BLaER1 (cell line): ENCODE measurements at regions not wholly inside any gene's neighbourhood (a gene's known extent, or its start where the extent isn't known, plus 50 kb on each side); places are given as distances from the start of the nearest gene placed in this dataset.

Source experiments
- H3K27ac ChIP-seq: shearing (Covaris generic); formaldehyde crosslinking; 2 replicates; pipeline ENCODE4 v1.8.1; 2022
- H3K27me3 ChIP-seq: shearing (Covaris generic); formaldehyde crosslinking; 2 replicates; pipeline ENCODE4 v1.8.1; 2022
- H3K36me3 ChIP-seq: shearing (Covaris generic); formaldehyde crosslinking; 2 replicates; pipeline ENCODE4 v1.8.1; 2022
- H3K4me1 ChIP-seq: shearing (Covaris generic); formaldehyde crosslinking; 2 replicates; pipeline ENCODE4 v1.8.1; 2022
- H3K4me2 ChIP-seq: shearing (Covaris generic); formaldehyde crosslinking; 2 replicates; pipeline ENCODE4 v1.8.1; 2022
- H3K4me3 ChIP-seq: shearing (Covaris generic); formaldehyde crosslinking; 2 replicates; pipeline ENCODE4 v1.8.1; 2022
- H3K9ac ChIP-seq: shearing (Covaris generic); formaldehyde crosslinking; 2 replicates; pipeline ENCODE4 v1.8.1; 2022
- H3K9me3 ChIP-seq: shearing (Covaris generic); formaldehyde crosslinking; 2 replicates; pipeline ENCODE4 v1.8.1; 2022
- H4K20me1 ChIP-seq: shearing (Covaris generic); formaldehyde crosslinking; 2 replicates; pipeline ENCODE4 v1.8.1; 2022
- Cebpa-rat ChIP-seq: shearing (Covaris generic); IDR thresholded peaks from 2 replicates; pipeline ENCODE4 v1.8.1; 2022

DNA sequence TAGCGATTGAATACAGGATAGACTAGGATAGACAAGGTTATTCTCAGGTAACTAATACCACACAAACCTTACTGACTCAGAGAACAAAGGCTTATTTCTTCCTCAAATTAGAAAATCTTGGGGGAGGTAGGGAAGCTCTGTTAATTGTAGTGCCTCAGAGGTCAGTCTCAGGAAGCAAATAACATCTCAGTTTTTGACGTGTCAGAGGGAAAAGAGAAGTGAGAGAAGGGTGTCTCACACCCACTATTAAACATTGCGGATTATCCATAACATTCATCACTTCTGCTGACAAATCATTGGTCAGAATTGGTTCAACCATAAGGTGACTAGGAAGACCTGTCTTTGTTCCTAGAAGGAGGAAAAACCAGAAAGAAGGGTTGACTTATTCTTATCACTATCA, 579.4 kb upstream of the MIR17HG start:
- Histone ChIP-seq H4K20me1 (no peaks in the 10 kb centered on the region), H3K4me2 (no peak overlapping the region), H3K4me1 (peaks cover 11% of the 10 kb centered on the region), H3K27ac (no peak overlapping the region), H3K9me3 (no peaks in the 10 kb centered on the region), H3K27me3 (no peaks in the 10 kb centered on the region), H3K36me3 (no peaks in the 10 kb centered on the region), H3K9ac (no peak overlapping the region), H3K4me3 (no peak overlapping the region)
- no peak for TF ChIP-seq Cebpa-rat

DNA sequence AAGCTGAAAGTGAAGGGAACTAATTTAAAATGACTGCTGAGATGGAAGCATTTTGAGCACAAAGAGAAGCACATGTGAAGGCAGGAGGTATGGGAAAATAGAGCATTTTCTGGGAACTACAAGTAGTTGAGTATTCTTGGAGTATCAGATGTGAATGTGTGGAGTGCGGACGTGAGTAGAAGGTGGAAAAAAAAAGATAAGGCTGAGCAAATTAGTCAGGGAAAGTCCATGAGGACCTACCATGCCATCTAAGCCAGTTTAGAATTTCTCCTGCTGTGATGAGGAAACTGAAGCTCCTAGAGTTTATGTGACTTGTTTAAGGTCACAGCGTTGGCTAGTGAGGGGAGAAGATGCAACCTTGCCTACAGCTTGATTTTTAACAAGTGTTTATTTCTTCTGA, 578.1 kb upstream of the MIR17HG start:
- no peak for TF ChIP-seq Cebpa-rat
- no peaks in the 10 kb centered on the region for H3K36me3 ChIP-seq
- H3K9ac ChIP-seq: no peak overlapping the region
- H4K20me1 ChIP-seq: no peaks in the 10 kb centered on the region
- H3K4me1 ChIP-seq: no peaks in the 10 kb centered on the region
- H3K4me3 ChIP-seq: no peak overlapping the region
- H3K27me3 ChIP-seq: no peaks in the 10 kb centered on the region
- H3K9me3 ChIP-seq: no peaks in the 10 kb centered on the region
- H3K4me2 ChIP-seq: no peak overlapping the region
- H3K27ac ChIP-seq: no peak overlapping the region

DNA sequence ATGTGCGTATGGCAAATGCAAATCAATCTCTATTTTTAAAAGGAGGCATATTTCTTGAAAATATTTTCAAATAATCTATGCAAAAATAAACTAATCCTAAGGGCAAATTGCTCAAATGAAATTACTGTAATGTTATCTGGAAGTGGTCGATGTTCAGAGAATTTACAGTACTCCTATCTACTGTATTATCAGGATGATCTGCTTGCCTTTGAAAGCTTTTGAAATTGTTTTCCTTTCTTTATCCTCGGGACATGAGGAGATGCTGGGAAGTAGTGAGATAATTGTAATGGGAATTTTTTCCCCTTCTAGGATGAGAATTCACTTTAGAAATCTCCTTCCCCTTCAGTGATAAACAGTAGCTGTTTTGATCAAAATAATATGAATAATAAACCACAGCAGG, 577.2 kb upstream of the MIR17HG start:
- Histone ChIP-seq H3K27me3 (no peaks in the 10 kb centered on the region), H3K4me2 (no peak overlapping the region), H3K9ac (no peak overlapping the region), H3K4me1 (no peaks in the 10 kb centered on the region), H3K4me3 (no peak overlapping the region), H3K36me3 (no peaks in the 10 kb centered on the region), H4K20me1 (no peaks in the 10 kb centered on the region), H3K27ac (no peak overlapping the region), H3K9me3 (no peaks in the 10 kb centered on the region)
- no peak for TF ChIP-seq Cebpa-rat

DNA sequence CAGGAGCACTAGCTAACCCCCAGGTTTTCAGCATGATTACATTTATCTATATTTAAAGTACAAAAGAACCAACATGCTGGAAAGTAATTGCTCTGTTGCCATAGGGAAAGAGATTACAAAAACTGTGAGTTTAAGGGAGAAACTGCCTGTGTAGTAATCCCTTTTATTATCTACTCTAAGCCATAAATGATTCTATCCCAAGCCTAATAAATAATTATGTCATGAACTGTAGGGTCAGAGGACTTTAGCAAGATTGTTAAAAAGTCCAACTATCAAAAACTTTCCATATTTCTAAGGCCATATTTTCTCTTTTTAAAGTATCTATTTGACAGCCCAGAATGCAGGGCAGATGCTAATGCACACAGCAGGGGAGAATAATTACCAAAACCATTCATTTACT, 573.8 kb upstream of the MIR17HG start:
- no peaks in the 10 kb centered on the region for H4K20me1 ChIP-seq
- no peaks in the 10 kb centered on the region for H3K27me3 ChIP-seq
- TF ChIP-seq Cebpa-rat: no peak
- H3K27ac ChIP-seq: no peak overlapping the region
- H3K36me3 ChIP-seq: no peaks in the 10 kb centered on the region
- H3K9me3 ChIP-seq: no peaks in the 10 kb centered on the region
- no peak overlapping the region for H3K4me2 ChIP-seq
- no peak overlapping the region for H3K4me3 ChIP-seq
- H3K4me1 ChIP-seq: no peaks in the 10 kb centered on the region
- no peak overlapping the region for H3K9ac ChIP-seq

- no peak overlapping the region for H3K9ac ChIP-seq
- H3K4me1 ChIP-seq: no peaks in the 10 kb centered on the region
Measured at GRCh38 chr13:90776051-90776748, 571.3 kb upstream of the MIR17HG start.

DNA sequence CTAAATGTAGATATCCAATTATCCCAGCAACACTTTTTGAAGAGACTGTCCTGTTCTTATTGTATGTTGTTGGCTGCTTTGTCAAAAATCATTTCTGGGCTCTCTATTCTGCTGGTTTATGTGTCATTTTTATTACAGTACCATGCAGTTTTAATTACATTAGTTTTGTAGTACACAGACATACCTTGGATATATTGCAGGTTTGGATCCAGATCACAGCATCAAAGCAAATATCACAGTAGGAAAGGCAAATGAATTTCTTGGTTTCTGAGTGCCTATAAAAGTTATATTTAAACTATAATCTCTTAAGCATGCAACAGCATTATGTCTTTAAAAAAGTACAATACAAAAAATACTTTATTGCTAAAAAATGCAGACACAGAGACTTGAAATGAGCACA, 564.2 kb upstream of the MIR17HG start:
- no peak for TF ChIP-seq Cebpa-rat
- H3K27ac ChIP-seq: no peak overlapping the region
- H3K9ac ChIP-seq: no peak overlapping the region
- H4K20me1 ChIP-seq: no peaks in the 10 kb centered on the region
- no peak overlapping the region for H3K4me2 ChIP-seq
- H3K4me3 ChIP-seq: no peak overlapping the region
- no peaks in the 10 kb centered on the region for H3K9me3 ChIP-seq
- H3K4me1 ChIP-seq: no peaks in the 10 kb centered on the region
- no peaks in the 10 kb centered on the region for H3K36me3 ChIP-seq
- H3K27me3 ChIP-seq: no peaks in the 10 kb centered on the region

More at GRCh38 chr13:90776051-90776748, 571.3 kb upstream of the MIR17HG start:
- no peak overlapping the region for H3K4me3 ChIP-seq
- no peaks in the 10 kb centered on the region for H3K9me3 ChIP-seq
- H3K36me3 ChIP-seq: no peaks in the 10 kb centered on the region
- no peaks in the 10 kb centered on the region for H4K20me1 ChIP-seq
- no peak for TF ChIP-seq Cebpa-rat
- no peak overlapping the region for H3K4me2 ChIP-seq
- H3K27ac ChIP-seq: no peak overlapping the region
- H3K27me3 ChIP-seq: no peaks in the 10 kb centered on the region

- H3K4me3 ChIP-seq: no peak overlapping the region
- TF ChIP-seq Cebpa-rat: no peak
- no peaks in the 10 kb centered on the region for H3K9me3 ChIP-seq
- no peak overlapping the region for H3K4me2 ChIP-seq
- H3K9ac ChIP-seq: no peak overlapping the region
- H3K36me3 ChIP-seq: no peaks in the 10 kb centered on the region
- no peak overlapping the region for H3K27ac ChIP-seq
- no peaks in the 10 kb centered on the region for H4K20me1 ChIP-seq
- H3K4me1 ChIP-seq: no peaks in the 10 kb centered on the region
- H3K27me3 ChIP-seq: no peaks in the 10 kb centered on the region
Measured at GRCh38 chr13:90787007-90787406, 560.5 kb upstream of the MIR17HG start.

- H3K27ac ChIP-seq: no peak overlapping the region
- H3K27me3 ChIP-seq: no peaks in the 10 kb centered on the region
- no peaks in the 10 kb centered on the region for H3K36me3 ChIP-seq
- no peak for TF ChIP-seq Cebpa-rat
- no peak overlapping the region for H3K9ac ChIP-seq
- H3K4me2 ChIP-seq: no peak overlapping the region
- H3K4me3 ChIP-seq: no peak overlapping the region
- H4K20me1 ChIP-seq: no peaks in the 10 kb centered on the region
- H3K4me1 ChIP-seq: no peaks in the 10 kb centered on the region; the same call in 1 of the 2 replicates
- H3K9me3 ChIP-seq: no peaks in the 10 kb centered on the region
Measured at GRCh38 chr13:90792335-90792734, 555.2 kb upstream of the MIR17HG start.

DNA sequence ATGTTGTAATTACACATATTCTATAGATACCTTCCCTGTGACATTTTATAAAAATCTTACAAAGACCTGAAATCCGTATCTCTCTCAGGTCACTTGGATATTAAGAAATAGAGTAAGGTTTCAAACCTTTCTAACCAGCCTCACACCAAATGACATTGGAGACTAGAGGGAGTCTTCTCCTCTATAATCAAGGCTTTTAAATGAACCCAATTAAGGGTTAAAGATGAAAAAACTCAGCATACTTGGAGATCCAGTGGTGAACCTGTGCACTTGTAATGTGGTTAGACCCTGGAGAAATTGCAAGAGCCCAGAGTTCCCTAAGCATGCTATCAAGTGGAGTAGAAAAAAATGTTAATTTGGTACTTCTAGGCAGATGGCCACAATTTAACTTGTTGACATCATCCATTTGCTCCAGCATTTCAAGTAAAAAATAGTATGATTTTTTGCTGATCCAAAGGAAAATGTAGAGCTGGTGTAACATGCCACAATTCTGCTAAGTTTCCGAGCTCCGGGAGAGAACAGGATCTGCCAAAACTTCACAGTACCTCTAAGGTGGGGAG, 554.1 kb upstream of the MIR17HG start:
- no peak for TF ChIP-seq Cebpa-rat
- Histone ChIP-seq H3K4me3 (no peak overlapping the region), H3K4me2 (no peak overlapping the region), H4K20me1 (no peaks in the 10 kb centered on the region), H3K27ac (no peak overlapping the region), H3K9ac (no peak overlapping the region), H3K36me3 (no peaks in the 10 kb centered on the region), H3K9me3 (no peaks in the 10 kb centered on the region), H3K27me3 (no peaks in the 10 kb centered on the region), H3K4me1 (no peaks in the 10 kb centered on the region; the same call in 1 of the 2 replicates)

- Histone ChIP-seq H3K36me3 (no peaks in the 10 kb centered on the region), H3K4me2 (no peak overlapping the region), H3K4me1 (peaks cover 9% of the 10 kb centered on the region), H3K27me3 (no peaks in the 10 kb centered on the region), H3K4me3 (no peak overlapping the region), H4K20me1 (no peaks in the 10 kb centered on the region), H3K9ac (no peak overlapping the region), H3K9me3 (no peaks in the 10 kb centered on the region), H3K27ac (no peak overlapping the region)
- no peak for TF ChIP-seq Cebpa-rat
Measured at GRCh38 chr13:90796474-90796873, 551.0 kb upstream of the MIR17HG start.
